Tibial nerve (tissue), 4 donors: ENCODE measurements at regions not wholly inside any gene's neighbourhood (a gene's known extent, or its start where the extent isn't known, plus 50 kb on each side); places are given as distances from the start of the nearest gene placed in this dataset.

ENCODE experiments used
- CTCF ChIP-seq, 5 experiments: fragments of 200-600 bp in 3 of 5; fragments of 450-650 bp in 2 of 5; sonication (generic) in 3 of 5; IDR thresholded peaks; one replicate each; pipeline ENCODE4 v1.5.1; 2016 to 2019; ENCODE audit warnings: antibody characterized with exemption in 5 of 5, mild to moderate bottlenecking in 3 of 5, moderate library complexity in 2 of 5
- EP300 ChIP-seq, 2 donors: sonication (generic); formaldehyde crosslinking; IDR thresholded peaks; one replicate each; pipeline ENCODE4 v1.6.1; 2017; ENCODE audit warnings: antibody characterized with exemption in 2 of 2, mild to moderate bottlenecking in 1 of 2

- TF ChIP-seq CTCF (IDR thresholded peaks at IDR 0.05) (no peak), EP300 (IDR thresholded peaks at IDR 0.05) (no peak)
These were observed 545.9 kb upstream of the CELF2 start for GRCh38 chr10:10471758-10472157.
